ENCODE measurements at regions not wholly inside any gene's neighbourhood (a gene's known extent, or its start where the extent isn't known, plus 50 kb on each side); places are given as distances from the start of the nearest gene placed in this dataset.
A peak's percentile ranks its signal among the peaks of the same experiment; 100 is the strongest.

DNA sequence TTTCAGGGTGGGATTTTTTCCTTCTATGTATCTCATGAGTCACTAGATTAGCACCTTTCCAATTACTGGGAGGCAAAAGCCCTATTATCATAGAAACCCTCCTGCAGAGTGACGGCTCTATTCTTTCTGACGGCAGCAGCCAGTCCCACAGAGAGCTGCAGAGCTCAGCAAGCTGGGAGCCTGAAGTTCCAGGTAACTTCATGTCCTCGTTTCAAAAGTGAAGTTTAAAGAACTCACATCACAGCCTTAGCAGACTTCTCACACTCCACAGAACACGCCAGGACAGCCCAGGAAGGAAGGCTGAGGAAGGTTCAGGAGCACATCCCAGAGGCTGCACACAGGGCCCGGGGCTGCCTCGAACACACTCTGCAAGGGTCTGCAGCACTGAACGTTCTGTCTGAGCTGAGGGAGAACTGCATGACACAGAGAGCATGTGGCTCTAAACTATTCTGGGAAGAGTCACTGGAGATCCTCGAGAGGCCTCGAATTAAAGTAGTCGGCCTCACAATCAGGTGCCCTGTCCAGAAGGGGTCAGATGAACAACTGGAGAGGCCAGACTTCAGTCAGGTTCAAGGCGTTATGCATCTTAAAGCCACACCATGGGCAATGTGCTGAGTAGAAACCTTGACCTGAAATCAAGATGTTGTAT lies 104.2 kb upstream of the DRD2 start:
- peak; percentile 12 for DNase-seq

- DNase-seq: peak; percentile 7
Observed at GRCh38 chr11:113578715-113579250, 103.6 kb upstream of the DRD2 start.

GRCh38 chr11:113578033-113578380 lies 102.8 kb upstream of the DRD2 start:
- DNase-seq: peak; percentile 25

DNA sequence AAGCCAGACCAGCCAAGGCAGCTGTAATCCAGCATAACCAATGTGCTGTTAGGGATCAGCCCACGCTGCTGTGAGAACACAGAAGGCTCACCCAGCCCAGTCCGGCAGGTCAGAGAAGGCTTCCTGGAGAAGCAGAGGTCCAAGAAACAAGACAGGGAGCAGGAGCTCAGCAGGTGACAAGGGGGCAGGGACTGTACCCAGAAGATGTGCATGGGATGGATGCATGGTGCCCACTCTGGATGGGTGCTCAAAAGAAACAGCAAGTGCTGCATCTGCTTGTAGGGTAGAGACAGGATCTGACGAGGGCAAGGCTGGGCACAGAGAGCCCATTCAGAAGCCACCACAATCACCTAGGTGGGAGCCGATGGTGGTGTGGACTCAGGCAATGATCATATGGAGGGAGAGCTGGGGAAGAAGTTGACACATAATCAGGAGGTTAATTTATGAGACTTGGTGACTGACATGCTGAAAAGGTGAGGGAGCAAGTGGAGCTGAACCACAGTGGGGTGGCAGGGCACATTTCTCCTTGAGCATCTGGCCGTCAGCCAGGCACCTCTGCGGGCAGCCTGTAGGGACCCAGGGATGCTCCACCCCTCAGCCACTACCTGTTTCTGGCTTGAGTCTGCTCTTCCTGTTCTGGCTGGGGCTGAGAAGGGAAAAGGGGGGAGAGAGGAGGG lies 102.3 kb upstream of the DRD2 start:
- no peak for DNase-seq

DNA sequence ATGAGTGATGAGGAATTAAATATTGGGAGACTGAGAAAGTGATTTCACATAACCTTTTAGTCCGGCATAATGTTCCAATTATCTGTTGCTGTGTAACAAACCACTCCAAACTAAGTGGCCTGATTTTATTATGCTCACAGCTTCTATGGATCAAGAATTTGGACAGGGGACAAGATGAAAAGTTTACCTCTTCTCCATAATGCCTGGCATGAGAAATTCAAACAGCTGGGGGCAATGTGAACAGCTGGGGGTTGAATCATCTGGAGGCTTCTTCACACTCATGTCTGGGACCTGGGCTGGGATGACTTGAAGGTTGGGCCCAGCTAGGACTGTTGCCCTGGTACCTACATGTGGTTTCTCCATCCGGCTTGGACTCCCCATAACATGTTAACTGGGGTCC lies 99.4 kb upstream of the DRD2 start:
- DNase-seq: no peak

GRCh38 chr11:113574171-113574570 lies 99.0 kb upstream of the DRD2 start:
- peak; percentile 81 for DNase-seq

- no peak for DNase-seq
Observed at GRCh38 chr11:113572136-113572735, 97.0 kb upstream of the DRD2 start.

- no peak for DNase-seq
Observed at GRCh38 chr11:113571531-113571930, 96.3 kb upstream of the DRD2 start.

DNA sequence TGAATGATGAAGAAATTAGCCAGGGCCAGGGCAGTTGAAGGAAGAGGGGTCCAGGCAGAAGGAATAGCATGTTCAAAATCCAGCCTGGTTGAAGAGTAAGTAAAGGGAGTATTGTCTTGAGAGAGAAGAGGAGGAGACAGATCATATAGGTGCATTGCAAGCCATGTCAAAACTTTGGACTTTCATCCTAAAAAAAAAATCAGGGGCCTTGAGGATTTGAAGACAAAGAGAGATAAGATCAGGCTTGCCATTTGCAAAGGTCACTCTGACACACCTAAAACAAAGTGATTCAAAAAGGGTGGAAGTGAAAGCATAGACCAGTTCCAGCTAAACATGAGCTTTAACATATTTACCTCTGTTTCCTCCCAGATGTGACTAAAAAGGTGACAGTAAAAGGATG lies 95.7 kb upstream of the DRD2 start:
- no peak for DNase-seq

DNA sequence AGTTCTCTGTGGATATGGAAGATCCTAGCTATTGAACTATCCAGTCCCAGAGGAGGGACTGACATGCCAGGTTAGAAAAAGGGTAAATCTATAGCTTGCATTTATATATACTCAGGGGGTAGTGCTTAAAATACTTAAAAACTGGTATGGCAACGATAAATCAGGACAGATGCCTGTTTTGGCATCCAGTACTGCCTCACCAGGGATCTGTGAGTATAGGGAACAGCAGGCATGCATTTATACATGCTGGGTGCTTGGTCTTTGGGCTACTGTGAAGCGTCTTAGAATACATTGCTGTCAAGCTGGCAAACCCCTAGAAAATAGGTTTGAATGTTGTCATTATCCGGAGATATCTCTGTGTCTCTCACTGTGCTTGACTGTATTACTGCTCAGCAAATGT lies 94.2 kb upstream of the DRD2 start:
- DNase-seq: no peak

DNA sequence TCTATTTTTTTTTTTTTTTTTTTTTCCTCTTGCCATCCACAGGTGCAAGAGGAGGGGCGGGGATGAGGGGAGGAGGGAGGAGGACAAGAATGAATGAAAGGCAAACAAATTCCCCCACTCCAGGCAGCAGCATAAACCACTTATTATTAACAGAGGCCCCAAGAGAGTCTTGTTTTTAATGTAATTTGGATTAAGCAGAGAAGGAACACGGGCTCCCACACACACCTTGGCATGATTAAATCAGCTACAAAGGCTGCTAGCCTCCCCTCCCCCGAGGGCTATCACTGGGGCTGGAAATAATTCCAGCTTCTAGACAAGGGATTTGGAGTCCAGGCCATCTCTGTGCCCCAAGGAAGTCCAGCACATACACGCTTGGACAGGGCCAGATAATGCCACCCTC lies 93.4 kb upstream of the DRD2 start:
- no peak for DNase-seq

DNA sequence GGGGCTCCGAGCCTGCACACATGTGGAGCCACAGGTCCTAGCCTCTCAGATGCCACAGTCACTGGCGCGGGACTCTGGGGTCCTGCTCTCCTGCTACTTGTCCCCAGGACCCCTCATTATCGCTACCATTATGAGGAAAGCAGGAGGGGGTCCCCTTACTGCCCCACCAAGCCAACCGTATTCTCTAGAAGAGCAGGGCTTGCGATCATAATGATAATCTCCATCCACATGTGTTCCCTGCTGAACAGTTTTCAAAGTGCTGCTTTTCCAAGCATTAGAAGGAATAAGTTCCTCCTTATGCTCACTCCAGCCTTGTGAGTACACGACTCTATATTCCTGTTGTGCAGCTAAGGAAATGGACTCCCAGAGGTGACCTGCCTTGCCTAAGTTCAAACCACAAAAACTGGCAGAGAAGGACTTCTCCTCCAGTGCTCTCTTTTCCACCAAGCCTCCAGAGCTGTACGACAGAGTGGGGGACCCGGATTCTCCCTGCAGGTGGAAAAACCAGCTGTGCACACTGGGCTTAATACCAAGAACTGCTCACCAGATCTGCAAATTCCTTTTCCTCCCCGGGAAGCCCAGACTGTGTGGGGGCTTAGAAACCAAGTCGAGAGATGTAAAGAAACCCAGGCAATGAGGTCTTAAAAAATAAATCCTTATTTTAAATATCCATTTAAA lies 92.8 kb upstream of the DRD2 start:
- no peak for DNase-seq

GRCh38 chr11:113567097-113567496 lies 91.9 kb upstream of the DRD2 start:
- DNase-seq: no peak

GRCh38 chr11:113564527-113565130 lies 89.4 kb upstream of the DRD2 start:
- no peak for DNase-seq

DNA sequence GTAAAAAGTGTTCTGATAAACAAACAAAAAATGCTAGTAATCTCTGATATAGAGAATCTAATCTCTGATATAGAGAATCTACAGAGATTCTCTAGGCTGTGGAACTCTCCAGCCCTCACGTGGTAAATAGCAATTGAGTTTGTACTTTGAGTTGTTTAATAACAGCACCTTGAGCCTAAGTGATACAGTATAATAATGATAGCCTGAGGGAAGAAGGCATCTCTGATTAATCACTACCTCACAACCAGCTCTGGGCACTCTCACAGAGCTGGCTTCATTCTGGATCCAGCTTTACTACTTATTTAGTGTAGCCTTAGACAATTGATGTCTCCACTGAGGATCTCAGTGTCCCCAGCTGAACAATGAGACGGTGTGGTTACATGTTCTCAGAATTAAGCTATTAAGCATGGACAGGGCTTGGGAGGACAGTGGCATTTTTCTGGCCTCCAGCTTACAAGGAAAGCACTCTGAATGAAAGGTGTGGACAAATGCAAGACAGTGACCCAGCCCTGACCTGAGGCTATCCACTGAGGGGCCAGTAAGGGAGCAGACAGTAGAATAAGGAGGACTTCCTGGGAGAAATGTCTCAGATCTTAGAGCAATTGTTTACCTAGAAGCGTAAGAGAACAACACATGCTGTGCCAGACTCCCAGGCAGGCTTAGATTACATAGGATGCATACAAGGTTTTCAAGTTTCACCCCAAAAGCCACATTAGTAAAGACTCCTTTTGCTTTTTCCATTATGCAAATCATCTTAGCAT lies 88.7 kb upstream of the DRD2 start:
- DNase-seq: no peak

GRCh38 chr11:113562981-113563461 lies 87.8 kb upstream of the DRD2 start:
- no peak for DNase-seq

- DNase-seq: no peak
Observed at GRCh38 chr11:113562576-113562975, 87.4 kb upstream of the DRD2 start.

DNA sequence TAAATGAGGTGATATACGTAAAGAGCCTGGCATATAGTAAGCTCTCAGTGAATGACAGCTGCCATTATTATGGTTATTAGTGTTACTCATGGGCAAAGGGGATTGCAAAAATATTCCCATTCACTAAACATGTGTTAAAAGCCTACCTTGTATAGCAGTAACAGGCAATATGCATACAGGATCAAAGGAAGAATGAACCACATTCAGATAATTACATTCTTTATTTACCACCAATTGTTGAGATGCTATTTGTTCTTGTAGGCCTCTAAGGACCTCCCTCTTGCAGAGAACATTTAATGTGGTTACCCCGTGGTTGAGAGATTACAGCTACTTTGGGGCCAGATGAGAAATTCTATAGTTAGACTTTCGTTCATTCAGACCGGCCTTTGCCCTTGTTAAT lies 82.7 kb upstream of the DRD2 start:
- no peak for DNase-seq

DNA sequence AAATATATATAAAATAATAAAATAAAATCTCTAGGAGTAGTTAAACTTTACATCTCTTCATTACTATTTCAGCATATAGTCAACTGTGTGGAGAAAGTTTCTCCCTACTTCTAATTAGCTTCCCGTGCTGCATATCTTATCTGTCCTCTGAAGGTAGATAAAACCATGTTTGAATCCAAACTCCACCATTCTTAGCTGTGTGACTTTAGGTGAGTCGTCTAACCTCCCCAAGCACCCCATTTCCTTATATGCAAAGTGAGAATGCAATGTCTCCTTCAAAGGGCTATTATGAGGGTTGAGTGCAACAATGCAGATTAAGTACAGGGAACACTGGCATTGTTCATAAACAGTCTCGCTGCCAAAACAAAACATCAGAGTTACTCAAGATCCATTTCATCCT lies 80.8 kb upstream of the DRD2 start:
- no peak for DNase-seq

- DNase-seq: no peak
Observed at GRCh38 chr11:113555071-113555619, 79.9 kb upstream of the DRD2 start.

DNA sequence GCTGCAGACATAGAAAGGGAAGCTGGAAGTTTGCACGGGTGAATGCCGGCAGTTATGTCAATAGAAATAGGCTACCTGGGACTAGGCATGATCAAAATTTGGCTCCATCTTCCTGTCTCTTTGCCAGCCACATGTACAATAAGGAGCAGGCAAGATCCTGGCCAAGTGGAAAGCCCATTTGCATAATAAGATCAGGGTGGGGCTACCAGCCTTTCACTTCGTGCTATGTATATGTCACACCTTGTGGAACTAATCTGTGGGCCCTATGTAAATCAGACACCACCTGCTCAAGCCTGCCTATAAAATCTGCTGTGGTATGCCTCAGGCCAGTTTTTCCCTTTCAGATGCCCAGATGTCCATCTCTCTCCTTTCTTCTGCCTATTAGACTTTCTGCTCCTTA lies 79.3 kb upstream of the DRD2 start:
- DNase-seq: no peak

DNA sequence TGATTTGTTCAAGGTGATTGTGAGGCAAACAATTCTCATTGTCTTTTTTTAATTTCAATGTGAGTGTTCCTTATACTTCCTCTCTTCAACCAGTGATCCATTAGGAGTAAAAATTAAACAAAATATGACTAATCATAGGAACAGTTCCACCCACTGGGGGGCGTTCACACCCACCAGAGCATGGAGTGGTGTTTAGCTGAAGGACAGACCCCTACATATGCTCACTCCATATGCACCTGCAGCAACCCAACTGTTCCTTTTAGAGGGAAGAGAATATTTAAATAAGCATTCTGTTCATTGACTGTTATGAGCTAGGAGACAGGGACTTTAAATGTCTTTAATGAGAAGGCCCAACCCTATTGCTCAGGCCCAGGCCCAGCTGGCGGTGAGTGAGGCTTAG lies 78.7 kb upstream of the DRD2 start:
- no peak for DNase-seq
